ENCODE measurements at regions not wholly inside any gene's neighbourhood (a gene's known extent, or its start where the extent isn't known, plus 50 kb on each side); places are given as distances from the start of the nearest gene placed in this dataset.
"Not testable (repeated sequence)": the region's sequence is repeated elsewhere in the genome, so short reads cannot be mapped to it uniquely, and the experiment has no call there.

- no peak for DNase-seq (ENCODE audit: insufficient read length)
- no peak for FAIRE-seq
- no peak for TF ChIP-seq POLR2AphosphoS5 (IDR thresholded peaks at IDR 0.05; ENCODE audit: low read depth, low read length)
Observed at GRCh38 chr11:37999171-37999570, 1401.1 kb upstream of the RAG2 start.

GRCh38 chr11:37995886-37996285 lies 1397.8 kb upstream of the RAG2 start:
- FAIRE-seq (no peak), DNase-seq (ENCODE audit: insufficient read length) (no peak)
- TF ChIP-seq POLR2AphosphoS5 (IDR thresholded peaks at IDR 0.05; ENCODE audit: low read depth, low read length) (no peak), TAF1 (IDR thresholded peaks at IDR 0.05; ENCODE audit: borderline replicate concordance, low read depth, low read length) (no peak), POLR2A (IDR thresholded peaks at IDR 0.05; ENCODE audit: low read depth, low read length) (no peak)

GRCh38 chr11:37988031-37988430 lies 1390.0 kb upstream of the RAG2 start:
- FAIRE-seq (no peak), DNase-seq (ENCODE audit: insufficient read length) (no peak)
- TF ChIP-seq POLR2AphosphoS5 (IDR thresholded peaks at IDR 0.05; ENCODE audit: low read depth, low read length) (no peak), TAF1 (IDR thresholded peaks at IDR 0.05; ENCODE audit: borderline replicate concordance, low read depth, low read length) (no peak), POLR2A (IDR thresholded peaks at IDR 0.05; ENCODE audit: low read depth, low read length) (no peak)

GRCh38 chr11:37984991-37985390 lies 1387.0 kb upstream of the RAG2 start:
- DNase-seq (ENCODE audit: insufficient read length): no peak
- FAIRE-seq: no peak
- TF ChIP-seq TAF1 (IDR thresholded peaks at IDR 0.05; ENCODE audit: borderline replicate concordance, low read depth, low read length) (no peak), POLR2AphosphoS5 (IDR thresholded peaks at IDR 0.05; ENCODE audit: low read depth, low read length) (no peak), POLR2A (IDR thresholded peaks at IDR 0.05; ENCODE audit: low read depth, low read length) (no peak)

- DNase-seq (ENCODE audit: insufficient read length): no peak
- TF ChIP-seq POLR2A (IDR thresholded peaks at IDR 0.05; ENCODE audit: low read depth, low read length): no peak
- no peak for TF ChIP-seq TAF1 (IDR thresholded peaks at IDR 0.05; ENCODE audit: borderline replicate concordance, low read depth, low read length)
- no peak for TF ChIP-seq POLR2AphosphoS5 (IDR thresholded peaks at IDR 0.05; ENCODE audit: low read depth, low read length)
- no peak for FAIRE-seq
Observed at GRCh38 chr11:37978647-37979046, 1380.6 kb upstream of the RAG2 start.

GRCh38 chr11:37973941-37974340 lies 1375.9 kb upstream of the RAG2 start:
- DNase-seq (ENCODE audit: insufficient read length): no peak
- FAIRE-seq: no peak
- TF ChIP-seq POLR2A (IDR thresholded peaks at IDR 0.05; ENCODE audit: low read depth, low read length) (no peak), TAF1 (IDR thresholded peaks at IDR 0.05; ENCODE audit: borderline replicate concordance, low read depth, low read length) (no peak), POLR2AphosphoS5 (IDR thresholded peaks at IDR 0.05; ENCODE audit: low read depth, low read length) (no peak)

GRCh38 chr11:37972691-37973090 lies 1374.7 kb upstream of the RAG2 start:
- TF ChIP-seq POLR2A (IDR thresholded peaks at IDR 0.05; ENCODE audit: low read depth, low read length): no peak
- TF ChIP-seq TAF1 (IDR thresholded peaks at IDR 0.05; ENCODE audit: borderline replicate concordance, low read depth, low read length): no peak
- no peak for DNase-seq (ENCODE audit: insufficient read length)
- FAIRE-seq: no peak

- not testable (repeated sequence) for FAIRE-seq; DNase-seq (ENCODE audit: insufficient read length)
Observed at GRCh38 chr11:37969336-37969735, 1371.3 kb upstream of the RAG2 start.

- FAIRE-seq (no peak), DNase-seq (ENCODE audit: insufficient read length) (no peak)
- no peak for TF ChIP-seq TAF1 (IDR thresholded peaks at IDR 0.05; ENCODE audit: borderline replicate concordance, low read depth, low read length)
- TF ChIP-seq POLR2A (IDR thresholded peaks at IDR 0.05; ENCODE audit: low read depth, low read length): no peak
- no peak for TF ChIP-seq POLR2AphosphoS5 (IDR thresholded peaks at IDR 0.05; ENCODE audit: low read depth, low read length)
Observed at GRCh38 chr11:37968148-37968547, 1370.1 kb upstream of the RAG2 start.

GRCh38 chr11:37967635-37968034 lies 1369.6 kb upstream of the RAG2 start:
- DNase-seq (ENCODE audit: insufficient read length) (no peak), FAIRE-seq (no peak)
- TF ChIP-seq TAF1 (IDR thresholded peaks at IDR 0.05; ENCODE audit: borderline replicate concordance, low read depth, low read length): no peak
- TF ChIP-seq POLR2AphosphoS5 (IDR thresholded peaks at IDR 0.05; ENCODE audit: low read depth, low read length): no peak
- no peak for TF ChIP-seq POLR2A (IDR thresholded peaks at IDR 0.05; ENCODE audit: low read depth, low read length)

GRCh38 chr11:37963440-37963839 lies 1365.4 kb upstream of the RAG2 start:
- TF ChIP-seq POLR2AphosphoS5 (IDR thresholded peaks at IDR 0.05; ENCODE audit: low read depth, low read length) (no peak), TAF1 (IDR thresholded peaks at IDR 0.05; ENCODE audit: borderline replicate concordance, low read depth, low read length) (no peak), POLR2A (IDR thresholded peaks at IDR 0.05; ENCODE audit: low read depth, low read length) (no peak)
- no peak for DNase-seq (ENCODE audit: insufficient read length)
- FAIRE-seq: no peak

- FAIRE-seq (no peak), DNase-seq (ENCODE audit: insufficient read length) (no peak)
- no peak for TF ChIP-seq POLR2AphosphoS5 (IDR thresholded peaks at IDR 0.05; ENCODE audit: low read depth, low read length)
Observed at GRCh38 chr11:37957717-37958116, 1359.7 kb upstream of the RAG2 start.

GRCh38 chr11:37951996-37952395 lies 1354.0 kb upstream of the RAG2 start:
- TF ChIP-seq POLR2A (IDR thresholded peaks at IDR 0.05; ENCODE audit: low read depth, low read length): no peak
- no peak for TF ChIP-seq TAF1 (IDR thresholded peaks at IDR 0.05; ENCODE audit: borderline replicate concordance, low read depth, low read length)
- TF ChIP-seq POLR2AphosphoS5 (IDR thresholded peaks at IDR 0.05; ENCODE audit: low read depth, low read length): no peak
- DNase-seq (ENCODE audit: insufficient read length) (no peak), FAIRE-seq (no peak)
